Endothelial cell (in vitro differentiated cells): ENCODE measurements at regions not wholly inside any gene's neighbourhood (a gene's known extent, or its start where the extent isn't known, plus 50 kb on each side); places are given as distances from the start of the nearest gene placed in this dataset.
"Not testable (repeated sequence)": the region's sequence is repeated elsewhere in the genome, so short reads cannot be mapped to it uniquely, and the experiment has no call there.

ENCODE experiments used
- DNase-seq: peaks from one replicate; pipeline ENCODE4 v3.0.0; 2021; ENCODE audit warnings: low spot score
- H3K27ac Mint-ChIP-seq: one replicate; pipeline ENCODE4 v1.8.0; 2021; ENCODE audit warnings: mixed read lengths, inconsistent platforms; ENCODE audit not compliant: unreplicated experiment
- H3K27me3 Mint-ChIP-seq: one replicate; pipeline ENCODE4 v1.8.0; 2021; ENCODE audit warnings: mild to moderate bottlenecking, moderate library complexity, mixed read lengths, inconsistent platforms; ENCODE audit not compliant: unreplicated experiment
- H3K36me3 Mint-ChIP-seq: one replicate; pipeline ENCODE4 v1.8.0; 2021; ENCODE audit warnings: mild to moderate bottlenecking, low read depth, mixed read lengths, inconsistent platforms; ENCODE audit not compliant: unreplicated experiment
- H3K4me1 Mint-ChIP-seq: one replicate; pipeline ENCODE4 v1.8.0; 2021; ENCODE audit warnings: mild to moderate bottlenecking, mixed read lengths, inconsistent platforms; ENCODE audit not compliant: unreplicated experiment
- H3K4me3 Mint-ChIP-seq: one replicate; pipeline ENCODE4 v1.8.0; 2021; ENCODE audit warnings: mild to moderate bottlenecking, mixed read lengths, inconsistent platforms; ENCODE audit not compliant: unreplicated experiment
- H3K9me3 Mint-ChIP-seq: one replicate; pipeline ENCODE4 v1.8.0; 2021; ENCODE audit warnings: mixed read lengths, inconsistent platforms; ENCODE audit not compliant: unreplicated experiment
- CTCF ChIP-seq: fragments of 200-600 bp; sonication (generic); IDR thresholded peaks from one replicate; pipeline ENCODE4 v1.5.0; 2021; ENCODE audit warnings: antibody characterized with exemption; ENCODE audit not compliant: unreplicated experiment

- TF ChIP-seq CTCF: no peak
- peaks cover 2% of the 10 kb centered on the region for H3K36me3 Mint-ChIP-seq
- H3K9me3 Mint-ChIP-seq: no peaks in the 10 kb centered on the region
- no peak overlapping the region for H3K4me3 Mint-ChIP-seq
- H3K27ac Mint-ChIP-seq: no peak overlapping the region
- peaks cover under 1% of the 10 kb centered on the region for H3K27me3 Mint-ChIP-seq
- no peak for DNase-seq
- no peaks in the 10 kb centered on the region for H3K4me1 Mint-ChIP-seq
These were observed 56.4 kb downstream of the FOXF2 start for GRCh38 chr6:1445650-1446330.

GRCh38 chr6:1449896-1450295 lies 60.5 kb downstream of the FOXF2 start:
- Mint-ChIP-seq H3K9me3 (peaks cover 4% of the 10 kb centered on the region), H3K4me1 (no peaks in the 10 kb centered on the region), H3K27me3 (peaks cover 4% of the 10 kb centered on the region), H3K36me3 (no peaks in the 10 kb centered on the region), H3K4me3 (no peak overlapping the region), H3K27ac (no peak overlapping the region)
- no peak for TF ChIP-seq CTCF
- no peak for DNase-seq

- Mint-ChIP-seq H3K4me1 (no peaks in the 10 kb centered on the region), H3K9me3 (peaks cover 4% of the 10 kb centered on the region), H3K27me3 (peaks cover 4% of the 10 kb centered on the region), H3K4me3 (no peak overlapping the region), H3K27ac (no peak overlapping the region), H3K36me3 (no peaks in the 10 kb centered on the region)
- no peak for DNase-seq
- TF ChIP-seq CTCF: no peak
These were observed 63.6 kb downstream of the FOXF2 start for GRCh38 chr6:1453024-1453423.

DNA sequence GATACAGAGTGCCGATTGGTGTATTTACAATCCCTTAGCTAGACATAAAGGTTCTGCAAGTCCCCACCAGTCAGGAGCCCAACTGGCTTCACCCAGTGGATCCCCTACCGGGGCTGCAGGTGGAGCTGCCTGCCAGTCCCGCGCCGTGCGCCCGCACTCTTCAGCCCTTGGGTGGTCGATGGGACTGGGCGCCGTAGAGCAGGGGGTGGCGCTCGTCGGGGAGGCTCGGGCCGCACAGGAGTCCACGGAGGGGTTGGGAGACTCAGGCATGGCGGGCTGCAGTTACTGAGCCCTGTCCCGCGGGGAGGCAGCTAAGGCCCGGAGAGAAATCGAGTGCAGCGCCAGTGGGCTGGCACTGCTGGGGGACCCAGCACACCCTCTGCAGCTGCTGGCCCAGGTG lies 67.4 kb downstream of the FOXF2 start:
- not testable (repeated sequence) for H3K4me3 Mint-ChIP-seq, DNase-seq, H3K27me3 Mint-ChIP-seq, H3K27ac Mint-ChIP-seq, H3K36me3 Mint-ChIP-seq, H3K4me1 Mint-ChIP-seq, H3K9me3 Mint-ChIP-seq

- Mint-ChIP-seq H3K9me3 (no peaks in the 10 kb centered on the region), H3K27me3 (peaks cover 3% of the 10 kb centered on the region), H3K27ac (no peak overlapping the region), H3K4me1 (no peaks in the 10 kb centered on the region), H3K4me3 (no peak overlapping the region), H3K36me3 (no peaks in the 10 kb centered on the region)
- TF ChIP-seq CTCF: no peak
- no peak for DNase-seq
These were observed 71.8 kb downstream of the FOXF2 start for GRCh38 chr6:1461207-1461606.
